PC-9 (cell line): ENCODE measurements at regions not wholly inside any gene's neighbourhood (a gene's known extent, or its start where the extent isn't known, plus 50 kb on each side); places are given as distances from the start of the nearest gene placed in this dataset.

Source experiments
- BruUV-seq: library from RNA; stranded (reverse); fragments of 400-500 nt; replicated peaks from 2 replicates; lab custom pipeline; 2021; lab: Mats Ljungman, UMichigan
- CTCF ChIA-PET: fragments of 300-600 bp; sonication (Branson Sonifier 250); formaldehyde crosslinking; loops from one replicate; lab custom pipeline; 2022; ENCODE audit warnings: antibody characterized with exemption; lab: Charles Lee
- POLR2A ChIA-PET: fragments of 300-600 bp; sonication (Branson Sonifier 250); formaldehyde crosslinking; loops from one replicate; lab custom pipeline; 2022; ENCODE audit warnings: antibody characterized with exemption; ENCODE audit not compliant: unreplicated experiment; lab: Charles Lee
- DNase-seq, 2 experiments: peaks; one replicate each; pipeline versions ENCODE4 v3.0.0 to v3.0.0-alpha.2; 2015 to 2022; ENCODE audit warnings: mixed read lengths in 1 of 2
- H2AFZ ChIP-seq: fragments of 200-600 bp; sonication (generic); 2 replicates; pipeline ENCODE4 v1.8.1; 2017; ENCODE audit warnings: antibody characterized with exemption
- H3F3A ChIP-seq: fragments of 200-600 bp; sonication (generic); 2 replicates; pipeline ENCODE4 v1.8.1; 2017; ENCODE audit warnings: antibody characterized with exemption, mild to moderate bottlenecking, low read depth; ENCODE audit not compliant: insufficient read depth
- H3K27ac ChIP-seq: fragments of 200-600 bp; sonication (generic); 2 replicates; pipeline ENCODE4 v1.6.1; 2016; ENCODE audit warnings: mixed run types
- H3K27me3 ChIP-seq: fragments of 200-600 bp; sonication (generic); 2 replicates; pipeline ENCODE4 v1.6.1; 2016; ENCODE audit warnings: low read depth, mixed run types; ENCODE audit not compliant: insufficient read depth
- H3K36me3 ChIP-seq: fragments of 200-600 bp; sonication (generic); 2 replicates; pipeline ENCODE4 v1.6.1; 2016; ENCODE audit warnings: low read depth, mixed run types
- H3K4me1 ChIP-seq: fragments of 200-600 bp; sonication (generic); replicated peaks from 2 replicates; pipeline ENCODE4 v1.6.1; 2016; ENCODE audit warnings: mixed run types; ENCODE audit not compliant: insufficient read depth
- H3K4me2 ChIP-seq: fragments of 200-600 bp; sonication (generic); 2 replicates; pipeline ENCODE4 v1.6.1; 2017; ENCODE audit warnings: mixed run types
- H3K4me3 ChIP-seq: fragments of 200-600 bp; sonication (generic); 2 replicates; pipeline ENCODE4 v1.6.1; 2016; ENCODE audit warnings: mixed run types
- H3K79me2 ChIP-seq: fragments of 200-600 bp; sonication (generic); 2 replicates; pipeline ENCODE4 v1.6.1; 2017; ENCODE audit warnings: low read depth, mixed run types
- H3K9me2 ChIP-seq: fragments of 200-600 bp; sonication (generic); 2 replicates; pipeline ENCODE4 v1.8.1; 2017; ENCODE audit warnings: mild to moderate bottlenecking; ENCODE audit not compliant: insufficient read depth
- H3K9me3 ChIP-seq: fragments of 200-600 bp; sonication (generic); 2 replicates; pipeline ENCODE4 v1.8.1; 2016; ENCODE audit warnings: low read depth; ENCODE audit not compliant: insufficient read depth
- H4K20me1 ChIP-seq: fragments of 200-600 bp; sonication (generic); 2 replicates; pipeline ENCODE4 v1.8.1; 2017; ENCODE audit not compliant: insufficient read depth
- CTCF ChIP-seq: fragments of 200-600 bp; sonication (generic); conservative IDR thresholded peaks from 2 replicates; pipeline ENCODE4 v1.6.1; 2017; ENCODE audit warnings: mixed run types, antibody characterized with exemption, mild to moderate bottlenecking, moderate library complexity
- EZH2 ChIP-seq: fragments of 200-600 bp; sonication (generic); IDR thresholded peaks from 2 replicates; pipeline ENCODE4 v1.8.0; 2017; ENCODE audit warnings: antibody characterized with exemption, low read depth
- intact Hi-C: fragments of 100-400 bp; cut with micrococcal nuclease; formaldehyde crosslinking; loops from one replicate; pipeline ENCODE4 v1.10.0; 2022; ENCODE audit not compliant: unreplicated experiment

GRCh38 chr10:110378533-110379108 lies 73.9 kb upstream of the SMNDC1 start:
- H3K36me3 ChIP-seq: no peaks in the 10 kb centered on the region
- H4K20me1 ChIP-seq: no peaks in the 10 kb centered on the region
- H3K79me2 ChIP-seq: no peaks in the 10 kb centered on the region
- no peaks in the 10 kb centered on the region for H3K9me3 ChIP-seq
- BruUV-seq: no TSS peak
- no peak for DNase-seq
- H3K4me2 ChIP-seq: no peak overlapping the region
- intact Hi-C loops: no loop called here
- no peak overlapping the region for H2AFZ ChIP-seq
- no peak for TF ChIP-seq EZH2
- no peak for TF ChIP-seq CTCF
- CTCF ChIA-PET: no interaction called here
- no peaks in the 10 kb centered on the region for H3K9me2 ChIP-seq
- POLR2A ChIA-PET: no interaction called here
- H3K4me3 ChIP-seq: no peak overlapping the region
- no peaks in the 10 kb centered on the region for H3F3A ChIP-seq
- no peak overlapping the region for H3K27ac ChIP-seq
- H3K4me1 ChIP-seq: no peaks in the 10 kb centered on the region
- H3K27me3 ChIP-seq: no peaks in the 10 kb centered on the region

- no peaks in the 10 kb centered on the region for H3K27me3 ChIP-seq
- H3K4me3 ChIP-seq: no peak overlapping the region
- no peaks in the 10 kb centered on the region for H3K4me1 ChIP-seq
- H3K27ac ChIP-seq: no peak overlapping the region
- H3K36me3 ChIP-seq: no peaks in the 10 kb centered on the region
- H3K4me2 ChIP-seq: no peak overlapping the region
- POLR2A ChIA-PET: no interaction called here
- intact Hi-C loops: no loop called here
- BruUV-seq: no TSS peak
- no peaks in the 10 kb centered on the region for H3F3A ChIP-seq
- no peak for DNase-seq
- H3K9me3 ChIP-seq: no peaks in the 10 kb centered on the region
- no peaks in the 10 kb centered on the region for H3K9me2 ChIP-seq
- TF ChIP-seq EZH2: no peak
- TF ChIP-seq CTCF: no peak
- no peaks in the 10 kb centered on the region for H3K79me2 ChIP-seq
- no peak overlapping the region for H2AFZ ChIP-seq
- CTCF ChIA-PET: no interaction called here
- no peaks in the 10 kb centered on the region for H4K20me1 ChIP-seq
These were observed 75.1 kb upstream of the SMNDC1 start for GRCh38 chr10:110379831-110380230.

DNA sequence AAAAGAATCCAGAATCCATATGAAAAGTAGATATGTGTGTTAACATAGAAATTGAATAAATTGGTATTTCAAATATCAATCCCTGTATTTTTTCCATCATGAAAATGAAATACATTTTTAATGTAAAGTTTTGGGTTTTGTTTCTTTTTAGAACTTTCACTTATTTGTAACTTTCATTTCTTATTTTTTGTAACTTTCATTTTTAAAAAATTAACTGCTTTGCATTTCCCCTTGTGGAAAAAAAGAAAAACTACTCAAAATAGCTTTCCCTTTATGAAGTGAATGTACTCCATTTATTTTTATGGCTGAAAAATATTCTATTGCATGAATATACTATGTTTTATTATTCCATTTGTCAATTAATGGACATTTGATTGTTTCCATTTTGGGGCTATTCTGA lies 75.6 kb upstream of the SMNDC1 start:
- H3K27me3 ChIP-seq: no peaks in the 10 kb centered on the region
- intact Hi-C loops: no loop called here
- no peak for DNase-seq
- H3K9me2 ChIP-seq: no peaks in the 10 kb centered on the region
- no peaks in the 10 kb centered on the region for H3K9me3 ChIP-seq
- no peak overlapping the region for H2AFZ ChIP-seq
- no peaks in the 10 kb centered on the region for H3K79me2 ChIP-seq
- H4K20me1 ChIP-seq: no peaks in the 10 kb centered on the region
- H3K4me2 ChIP-seq: no peak overlapping the region
- BruUV-seq: no TSS peak
- H3K36me3 ChIP-seq: no peaks in the 10 kb centered on the region
- TF ChIP-seq CTCF: no peak
- no peak for TF ChIP-seq EZH2
- H3F3A ChIP-seq: no peaks in the 10 kb centered on the region
- H3K4me3 ChIP-seq: no peak overlapping the region
- H3K4me1 ChIP-seq: no peaks in the 10 kb centered on the region
- ChIA-PET POLR2A (no interaction called here), CTCF (no interaction called here)
- no peak overlapping the region for H3K27ac ChIP-seq
